ENCODE measurements at regions not wholly inside any gene's neighbourhood (a gene's known extent, or its start where the extent isn't known, plus 50 kb on each side); places are given as distances from the start of the nearest gene placed in this dataset.

DNA sequence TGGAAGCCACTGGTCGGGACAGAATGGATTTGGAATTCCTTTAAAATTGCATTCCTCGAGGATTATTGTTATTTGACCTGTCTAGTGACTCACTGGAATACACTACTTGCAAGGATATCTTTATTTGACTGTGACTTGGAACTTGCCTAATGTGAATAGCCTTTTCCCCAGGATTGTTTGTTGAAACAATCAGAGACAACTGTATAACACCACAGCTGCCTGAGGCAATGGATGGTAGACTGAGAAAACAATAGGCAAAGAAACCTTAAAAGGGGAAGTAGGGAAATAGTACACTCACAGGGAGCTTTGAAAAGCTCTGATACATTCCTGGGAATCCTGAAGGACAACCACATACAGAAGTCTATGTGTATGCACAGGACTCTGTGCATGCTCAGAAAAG is 465.3 kb downstream of the BMP2 start:
- Histone ChIP-seq H4K20me1 (ENCODE audit: control insufficient read depth, extremely low read depth, insufficient read depth, low read length) (no peaks in the 10 kb centered on the region), H3K27ac (ENCODE audit: control insufficient read depth, insufficient read depth, low read length) (no peak overlapping the region), H3K4me3 (ENCODE audit: control insufficient read depth in 2 of 3, extremely low read depth in 1 of 3, insufficient read depth in 2 of 3, low read depth in 1 of 3, low read length in 3 of 3) (no peak overlapping the region), H3K4me2 (ENCODE audit: control insufficient read depth, extremely low read depth, insufficient read depth, low read depth, low read length) (no peak overlapping the region), H3K9me3 (ENCODE audit: control insufficient read depth, low read depth, low read length) (peaks cover 3% of the 10 kb centered on the region), H3K9ac (ENCODE audit: control insufficient read depth, extremely low read depth, insufficient read depth, low read length) (no peak overlapping the region), H3K79me2 (ENCODE audit: control insufficient read depth, insufficient read depth, low read length) (no peaks in the 10 kb centered on the region), H3K4me1 (ENCODE audit: control insufficient read depth, extremely low read depth, insufficient read depth, low read length) (no peaks in the 10 kb centered on the region), H3K9me1 (ENCODE audit: control insufficient read depth, extremely low read depth, insufficient read depth, low read length) (no peaks in the 10 kb centered on the region), H3K27me3 (ENCODE audit: control insufficient read depth, extremely low read depth, insufficient read depth, low read length) (no peaks in the 10 kb centered on the region), H3K36me3 (ENCODE audit: control insufficient read depth in 2 of 2, extremely low read depth in 1 of 2, insufficient read depth in 2 of 2, low read length in 2 of 2) (no peaks in the 10 kb centered on the region), H2AFZ (ENCODE audit: control insufficient read depth, low read length) (no peak overlapping the region)
- dilution Hi-C loops (cut with MboI; ENCODE audit: extremely low pct_ligation_motif_present, low sequenced_read_pairs) = no loop called here
- no peak for TF ChIP-seq EZH2 (IDR thresholded peaks at IDR 0.05; ENCODE audit: low read length)
- TF ChIP-seq, protein P1, sequence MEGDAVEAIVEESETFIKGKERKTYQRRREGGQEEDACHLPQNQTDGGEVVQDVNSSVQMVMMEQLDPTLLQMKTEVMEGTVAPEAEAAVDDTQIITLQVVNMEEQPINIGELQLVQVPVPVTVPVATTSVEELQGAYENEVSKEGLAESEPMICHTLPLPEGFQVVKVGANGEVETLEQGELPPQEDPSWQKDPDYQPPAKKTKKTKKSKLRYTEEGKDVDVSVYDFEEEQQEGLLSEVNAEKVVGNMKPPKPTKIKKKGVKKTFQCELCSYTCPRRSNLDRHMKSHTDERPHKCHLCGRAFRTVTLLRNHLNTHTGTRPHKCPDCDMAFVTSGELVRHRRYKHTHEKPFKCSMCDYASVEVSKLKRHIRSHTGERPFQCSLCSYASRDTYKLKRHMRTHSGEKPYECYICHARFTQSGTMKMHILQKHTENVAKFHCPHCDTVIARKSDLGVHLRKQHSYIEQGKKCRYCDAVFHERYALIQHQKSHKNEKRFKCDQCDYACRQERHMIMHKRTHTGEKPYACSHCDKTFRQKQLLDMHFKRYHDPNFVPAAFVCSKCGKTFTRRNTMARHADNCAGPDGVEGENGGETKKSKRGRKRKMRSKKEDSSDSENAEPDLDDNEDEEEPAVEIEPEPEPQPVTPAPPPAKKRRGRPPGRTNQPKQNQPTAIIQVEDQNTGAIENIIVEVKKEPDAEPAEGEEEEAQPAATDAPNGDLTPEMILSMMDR (optimal IDR thresholded peaks at IDR 0.05 in 1 of 3, IDR thresholded peaks at IDR 0.05 in 1 of 3, conservative IDR thresholded peaks at IDR 0.05 in 1 of 3; ENCODE audit: extremely low read depth in 1 of 3, insufficient read depth in 2 of 3, low read length in 3 of 3) = no peak
- FAIRE-seq (no peak), DNase-seq (ENCODE audit: low read depth, low spot score) (peak; percentile 5)

DNA sequence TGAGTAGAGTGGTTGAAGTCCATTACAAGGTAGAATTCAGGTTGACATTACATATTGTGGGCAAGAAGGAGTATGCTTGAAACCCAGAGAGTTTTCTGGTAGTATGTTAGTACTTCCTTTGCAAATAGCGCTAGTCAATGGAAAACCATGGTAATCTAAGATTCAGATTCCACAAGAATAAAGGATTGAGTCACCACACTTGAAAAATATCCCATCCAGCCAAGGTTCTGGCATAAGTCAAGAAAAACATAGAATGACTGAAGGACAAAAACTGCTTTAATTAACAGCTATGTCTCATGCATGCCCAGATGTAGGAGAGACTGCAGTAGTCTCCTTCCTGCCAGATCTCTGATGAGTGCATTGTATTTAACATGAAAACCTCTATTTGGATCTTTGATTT is 469.8 kb downstream of the BMP2 start:
- FAIRE-seq = peak; percentile 57
- H3K9me3 ChIP-seq (ENCODE audit: control insufficient read depth, low read depth, low read length) = peaks cover 3% of the 10 kb centered on the region
- no peaks in the 10 kb centered on the region for H3K27me3 ChIP-seq (ENCODE audit: control insufficient read depth, extremely low read depth, insufficient read depth, low read length)
- H3K36me3 ChIP-seq (ENCODE audit: control insufficient read depth in 2 of 2, extremely low read depth in 1 of 2, insufficient read depth in 2 of 2, low read length in 2 of 2) = no peaks in the 10 kb centered on the region
- DNase-seq (ENCODE audit: low read depth, low spot score) = no peak
- no peak overlapping the region for H2AFZ ChIP-seq (ENCODE audit: control insufficient read depth, low read length)
- dilution Hi-C loops (cut with MboI; ENCODE audit: extremely low pct_ligation_motif_present, low sequenced_read_pairs) = no loop called here
- no peaks in the 10 kb centered on the region for H3K9me1 ChIP-seq (ENCODE audit: control insufficient read depth, extremely low read depth, insufficient read depth, low read length)
- H3K4me2 ChIP-seq (ENCODE audit: control insufficient read depth, extremely low read depth, insufficient read depth, low read depth, low read length) = no peak overlapping the region
- no peak for TF ChIP-seq EZH2 (IDR thresholded peaks at IDR 0.05; ENCODE audit: low read length)
- TF ChIP-seq, protein P1 (optimal IDR thresholded peaks at IDR 0.05 in 1 of 3, IDR thresholded peaks at IDR 0.05 in 1 of 3, conservative IDR thresholded peaks at IDR 0.05 in 1 of 3; ENCODE audit: extremely low read depth in 1 of 3, insufficient read depth in 2 of 3, low read length in 3 of 3) = no peak
- no peak overlapping the region for H3K27ac ChIP-seq (ENCODE audit: control insufficient read depth, insufficient read depth, low read length)
- no peaks in the 10 kb centered on the region for H4K20me1 ChIP-seq (ENCODE audit: control insufficient read depth, extremely low read depth, insufficient read depth, low read length)
- H3K9ac ChIP-seq (ENCODE audit: control insufficient read depth, extremely low read depth, insufficient read depth, low read length) = no peak overlapping the region
- H3K79me2 ChIP-seq (ENCODE audit: control insufficient read depth, insufficient read depth, low read length) = no peaks in the 10 kb centered on the region
- no peaks in the 10 kb centered on the region for H3K4me1 ChIP-seq (ENCODE audit: control insufficient read depth, extremely low read depth, insufficient read depth, low read length)
- H3K4me3 ChIP-seq (ENCODE audit: control insufficient read depth in 2 of 3, extremely low read depth in 1 of 3, insufficient read depth in 2 of 3, low read depth in 1 of 3, low read length in 3 of 3) = no peak overlapping the region

Measured in keratinocyte (primary cell).